Activated CD4-positive, alpha-beta memory T cell treated with anti-CD3 and anti-CD28 coated beads for 36 hours (primary cell): ENCODE measurements at regions not wholly inside any gene's neighbourhood (a gene's known extent, or its start where the extent isn't known, plus 50 kb on each side); places are given as distances from the start of the nearest gene placed in this dataset.

Experiments
- CTCF ChIA-PET: fragments of 350-600 bp; sonication (Branson Sonifier 250); formaldehyde crosslinking; loops from one replicate; lab custom pipeline; 2021; ENCODE audit warnings: antibody characterized with exemption, inconsistent platforms; lab: Charles Lee
- POLR2A ChIA-PET: fragments of 350-600 bp; sonication (Branson Sonifier 250); formaldehyde crosslinking; loops from one replicate; lab custom pipeline; 2021; ENCODE audit warnings: antibody characterized with exemption; lab: Charles Lee
- DNase-seq: peaks from one replicate; pipeline ENCODE4 v3.0.0-alpha.2; 2020
- H3K27ac Mint-ChIP-seq: one replicate; pipeline ENCODE4 v1.8.0; 2021; ENCODE audit warnings: mixed read lengths
- H3K27me3 Mint-ChIP-seq: one replicate; pipeline ENCODE4 v1.8.0; 2021; ENCODE audit warnings: mixed read lengths
- H3K36me3 Mint-ChIP-seq: one replicate; pipeline ENCODE4 v1.8.0; 2021; ENCODE audit warnings: mixed read lengths
- H3K4me1 Mint-ChIP-seq: one replicate; pipeline ENCODE4 v1.8.0; 2021; ENCODE audit warnings: low read depth, mixed read lengths
- H3K4me3 Mint-ChIP-seq: one replicate; pipeline ENCODE4 v1.8.0; 2021; ENCODE audit warnings: mild to moderate bottlenecking, mixed read lengths
- H3K9me3 Mint-ChIP-seq: one replicate; pipeline ENCODE4 v1.8.0; 2021; ENCODE audit warnings: mixed read lengths
- intact Hi-C: fragments of 100-400 bp; cut with micrococcal nuclease; formaldehyde crosslinking; loops from one replicate; pipeline ENCODE4 v1.15.1; 2023

DNA sequence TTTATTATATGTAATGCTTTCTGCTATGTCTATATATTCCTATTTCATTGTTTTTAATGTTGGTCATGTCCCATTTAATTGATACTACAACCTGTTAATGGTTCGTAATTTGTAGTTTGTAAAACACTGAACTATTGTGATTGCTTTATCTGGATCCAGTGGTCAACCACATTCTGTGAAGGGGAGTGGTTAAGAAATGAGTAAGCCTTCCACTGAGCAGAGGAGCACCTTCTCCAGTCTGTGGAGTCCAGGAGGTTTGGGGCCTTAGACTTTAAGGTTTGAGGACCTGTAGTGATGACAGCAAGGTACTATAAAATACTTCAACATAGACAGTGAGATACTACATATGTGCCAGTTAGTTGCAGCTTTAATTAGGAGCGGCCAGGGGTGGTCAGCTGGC, 67.7 kb upstream of the RAD23B start:
- Mint-ChIP-seq H3K27me3 (peaks cover 7% of the 10 kb centered on the region), H3K9me3 (no peaks in the 10 kb centered on the region), H3K4me1 (peaks cover 12% of the 10 kb centered on the region), H3K27ac (no peak overlapping the region), H3K4me3 (no peak overlapping the region), H3K36me3 (no peaks in the 10 kb centered on the region)
- no peak for DNase-seq
- ChIA-PET CTCF (no interaction called here), POLR2A (no interaction called here)
- intact Hi-C loops, result no loop called here

DNA sequence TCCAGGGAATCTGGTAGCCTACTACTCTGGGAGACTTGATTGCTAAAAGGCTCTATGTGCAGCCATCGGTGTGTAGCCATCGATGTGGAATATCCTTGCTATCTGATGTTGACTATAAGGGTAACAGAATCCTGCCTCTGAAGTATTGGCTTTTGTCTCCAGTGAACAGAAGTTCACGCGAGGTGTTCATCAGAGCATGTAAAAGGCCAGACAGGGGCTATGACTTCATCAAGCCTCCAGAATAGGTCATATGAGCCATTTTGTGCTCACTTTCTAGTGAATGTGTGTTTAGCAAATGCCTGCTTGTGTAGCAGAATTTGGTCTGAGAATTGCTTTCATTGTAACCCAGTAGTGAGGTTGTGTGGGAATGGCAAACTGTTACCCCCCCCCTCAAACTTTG, 66.8 kb upstream of the RAD23B start:
- H3K9me3 Mint-ChIP-seq, result no peaks in the 10 kb centered on the region
- intact Hi-C loops, result no loop called here

DNA sequence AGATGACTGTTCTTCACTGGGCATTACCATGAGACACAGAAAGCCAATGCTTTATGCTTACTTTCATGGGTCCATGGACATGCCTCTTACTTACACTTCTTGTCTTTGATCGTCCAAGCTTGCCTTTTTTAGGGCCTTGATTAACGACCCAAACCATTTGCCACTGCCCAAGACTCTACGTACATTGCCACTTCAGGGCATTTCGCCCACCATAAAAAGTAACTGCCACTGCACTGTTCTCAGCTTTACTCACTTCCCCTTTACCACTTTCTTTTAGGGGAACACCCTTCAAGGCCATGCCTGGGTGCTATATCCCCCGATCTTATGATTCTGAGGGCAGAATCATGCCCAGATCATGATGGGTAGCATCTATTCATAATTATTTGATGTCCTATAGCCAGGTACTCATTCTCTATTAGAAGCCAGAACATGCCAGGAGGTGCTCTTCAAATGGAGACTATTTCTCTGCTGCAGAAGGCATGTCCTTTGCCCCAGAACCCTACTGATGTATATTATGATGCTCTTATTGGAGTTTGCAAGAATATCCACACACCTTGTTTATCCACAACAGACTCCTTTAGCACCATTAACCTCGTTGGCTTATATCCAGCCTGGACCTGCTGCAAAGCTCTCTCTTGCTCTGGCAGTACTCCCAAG, 64.1 kb upstream of the RAD23B start:
- DNase-seq, result no peak
- Mint-ChIP-seq H3K4me3 (no peak overlapping the region), H3K36me3 (no peaks in the 10 kb centered on the region), H3K4me1 (no peaks in the 10 kb centered on the region), H3K27ac (no peak overlapping the region), H3K27me3 (peaks cover 9% of the 10 kb centered on the region), H3K9me3 (no peaks in the 10 kb centered on the region)
- intact Hi-C loops, result no loop called here
- CTCF ChIA-PET, result interaction anchor here (0.9 to 1.5 kb wide), 2 partner anchors 15 to 122 kb away, joined by 3 to 4 read pairs; no protein-coding TSS in a partner anchor
- POLR2A ChIA-PET, result no interaction called here

More for the DNA sequence above, 66.8 kb upstream of the RAD23B start:
- H3K27me3 Mint-ChIP-seq, result peaks cover 7% of the 10 kb centered on the region
- CTCF ChIA-PET, result no interaction called here
- no peak overlapping the region for H3K27ac Mint-ChIP-seq
- POLR2A ChIA-PET, result no interaction called here
- peaks cover 12% of the 10 kb centered on the region for H3K4me1 Mint-ChIP-seq
- no peak for DNase-seq
- no peak overlapping the region for H3K4me3 Mint-ChIP-seq
- H3K36me3 Mint-ChIP-seq, result no peaks in the 10 kb centered on the region

DNA sequence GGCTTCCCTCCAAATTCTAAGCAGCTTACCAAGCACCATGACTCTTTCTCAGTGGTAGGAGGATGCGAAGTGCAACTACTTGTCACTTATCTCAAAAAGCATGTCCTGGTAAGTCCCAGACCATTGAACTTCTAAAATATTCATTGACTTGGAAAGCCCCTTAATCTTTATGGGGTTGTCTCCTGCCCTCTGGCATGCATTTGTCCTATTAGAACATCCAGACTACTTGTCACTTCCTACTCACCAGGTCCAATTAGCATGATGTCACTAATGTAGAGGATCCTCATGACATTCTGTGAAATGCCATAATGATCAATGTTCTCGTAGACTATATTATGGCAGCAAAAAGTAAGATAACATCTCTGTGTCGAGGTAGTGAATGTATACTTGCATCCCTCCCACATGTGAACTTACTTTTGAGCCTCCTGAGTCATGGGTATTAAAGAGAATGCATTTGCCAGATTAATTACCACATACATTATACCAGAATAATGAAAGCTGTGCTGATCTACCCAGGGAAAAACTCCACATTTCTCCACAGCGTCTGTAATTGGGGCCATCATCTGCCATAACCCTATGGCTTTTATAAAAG, 63.5 kb upstream of the RAD23B start:
- H3K36me3 Mint-ChIP-seq, result no peaks in the 10 kb centered on the region
- peaks cover 9% of the 10 kb centered on the region for H3K27me3 Mint-ChIP-seq
- POLR2A ChIA-PET, result no interaction called here
- H3K9me3 Mint-ChIP-seq, result no peaks in the 10 kb centered on the region
- H3K4me1 Mint-ChIP-seq, result no peaks in the 10 kb centered on the region
- DNase-seq, result no peak
- CTCF ChIA-PET, result interaction anchor here (0.9 kb wide), 1 partner anchor 16 kb away, joined by 3 read pairs; no protein-coding TSS in a partner anchor
- intact Hi-C loops, result no loop called here
- H3K4me3 Mint-ChIP-seq, result no peak overlapping the region
- H3K27ac Mint-ChIP-seq, result no peak overlapping the region

DNA sequence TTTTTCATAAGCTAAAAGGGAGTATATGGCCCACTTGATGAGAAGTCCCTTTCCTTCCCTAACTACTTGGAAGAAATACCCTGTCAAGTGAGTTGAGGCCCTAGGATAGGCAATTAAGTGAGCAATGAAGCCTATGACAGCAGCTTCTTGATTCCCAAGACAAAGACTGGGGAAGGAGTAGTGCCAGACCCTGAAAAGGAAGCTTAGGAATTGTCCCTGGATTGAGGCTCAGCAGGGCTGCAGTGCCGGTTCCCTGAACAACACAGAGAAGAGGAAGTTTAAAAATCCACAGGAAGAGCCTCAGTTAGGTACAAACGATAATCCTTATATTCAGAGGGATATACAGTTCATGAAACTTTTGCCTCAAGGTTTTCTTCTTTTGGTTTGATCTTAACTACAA, 61.8 kb upstream of the RAD23B start:
- intact Hi-C loops, result no loop called here

DNA sequence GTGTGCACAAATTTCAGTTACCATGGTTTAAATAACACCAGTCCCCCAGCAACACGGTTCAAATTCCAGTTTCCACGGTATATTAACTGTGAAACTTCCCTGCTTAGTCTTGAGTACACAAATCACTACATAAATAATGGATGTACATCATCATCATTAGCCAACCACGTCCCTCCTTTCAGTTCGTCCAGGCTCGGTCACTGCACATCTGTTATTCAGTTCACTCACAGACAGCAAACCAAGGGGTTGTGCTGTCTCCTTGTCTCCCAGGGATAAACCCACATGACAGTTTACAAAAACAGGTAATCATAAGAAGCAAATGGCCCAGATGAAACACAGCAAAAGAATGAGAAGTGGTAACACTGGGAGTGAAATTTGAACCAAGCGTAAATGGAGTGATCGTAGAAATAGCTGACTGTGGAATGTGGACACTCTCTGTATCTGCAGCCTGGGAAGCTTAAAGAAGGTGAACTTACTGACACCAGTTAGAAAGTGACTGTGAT, 61.0 kb upstream of the RAD23B start:
- Mint-ChIP-seq H3K4me3 (no peak overlapping the region), H3K9me3 (no peaks in the 10 kb centered on the region), H3K27ac (no peak overlapping the region), H3K27me3 (peaks cover 9% of the 10 kb centered on the region), H3K36me3 (no peaks in the 10 kb centered on the region), H3K4me1 (no peaks in the 10 kb centered on the region)
- POLR2A ChIA-PET, result no interaction called here
- no peak for DNase-seq
- CTCF ChIA-PET, result interaction anchor here (2.3 kb wide), 1 partner anchor 119 kb away, joined by 10 read pairs; no protein-coding TSS in a partner anchor
- intact Hi-C loops, result no loop called here

More for the DNA sequence above, 61.8 kb upstream of the RAD23B start:
- Mint-ChIP-seq H3K27ac (no peak overlapping the region), H3K36me3 (no peaks in the 10 kb centered on the region), H3K4me3 (no peak overlapping the region), H3K9me3 (no peaks in the 10 kb centered on the region), H3K27me3 (peaks cover 9% of the 10 kb centered on the region), H3K4me1 (no peaks in the 10 kb centered on the region)
- CTCF ChIA-PET, result no interaction called here
- POLR2A ChIA-PET, result no interaction called here
- DNase-seq, result no peak

DNA sequence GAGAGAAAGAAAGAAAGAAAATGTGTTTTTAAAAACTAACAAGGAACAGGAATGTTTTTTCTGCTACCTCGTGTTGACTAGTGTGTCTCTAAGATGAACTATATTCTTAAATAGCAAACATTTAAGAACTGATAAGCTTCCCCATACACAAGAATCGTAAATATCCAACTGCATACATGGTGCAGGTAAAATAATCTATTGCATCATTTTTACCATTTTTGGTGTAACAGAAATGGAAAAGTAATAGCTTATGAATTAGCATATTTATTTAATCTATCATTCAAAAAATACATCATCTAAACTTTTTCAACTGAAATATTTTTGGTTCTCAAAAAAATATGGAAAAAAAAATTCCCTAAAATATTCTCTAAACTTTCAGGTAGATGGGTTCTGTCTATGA, 59.7 kb upstream of the RAD23B start:
- ChIA-PET POLR2A (no interaction called here), CTCF (interaction anchor here (2.3 kb wide), 1 partner anchor 118 kb away, joined by 10 read pairs; no protein-coding TSS in a partner anchor)
- Mint-ChIP-seq H3K36me3 (no peaks in the 10 kb centered on the region), H3K4me1 (no peaks in the 10 kb centered on the region), H3K9me3 (no peaks in the 10 kb centered on the region), H3K4me3 (no peak overlapping the region), H3K27me3 (peaks cover 17% of the 10 kb centered on the region), H3K27ac (no peak overlapping the region)
- intact Hi-C loops, result no loop called here
- no peak for DNase-seq

DNA sequence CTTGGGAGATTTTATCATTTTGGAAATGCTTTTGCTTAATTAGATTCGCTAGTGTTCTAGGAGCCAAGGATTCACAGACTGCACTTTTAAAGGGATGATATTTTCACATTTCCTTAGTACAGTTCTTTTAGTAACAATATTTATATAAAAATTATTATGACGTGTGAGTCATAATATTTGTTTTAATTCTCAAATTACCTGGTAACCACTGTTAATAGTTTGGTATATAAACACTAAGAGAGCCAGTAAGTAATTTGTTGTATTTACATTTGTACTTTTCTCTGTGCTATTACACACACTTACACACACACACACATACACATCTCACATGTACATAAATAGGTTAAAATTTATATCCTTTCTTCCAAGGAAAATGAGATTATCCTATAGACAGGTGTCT, 58.8 kb upstream of the RAD23B start:
- Mint-ChIP-seq H3K4me3 (no peak overlapping the region), H3K27ac (no peak overlapping the region), H3K36me3 (no peaks in the 10 kb centered on the region), H3K4me1 (no peaks in the 10 kb centered on the region), H3K9me3 (no peaks in the 10 kb centered on the region), H3K27me3 (peaks cover 18% of the 10 kb centered on the region)
- intact Hi-C loops, result no loop called here
- DNase-seq, result no peak
- CTCF ChIA-PET, result interaction anchor here (2.3 kb wide), 1 partner anchor 117 kb away, joined by 10 read pairs; no protein-coding TSS in a partner anchor
- POLR2A ChIA-PET, result no interaction called here

DNA sequence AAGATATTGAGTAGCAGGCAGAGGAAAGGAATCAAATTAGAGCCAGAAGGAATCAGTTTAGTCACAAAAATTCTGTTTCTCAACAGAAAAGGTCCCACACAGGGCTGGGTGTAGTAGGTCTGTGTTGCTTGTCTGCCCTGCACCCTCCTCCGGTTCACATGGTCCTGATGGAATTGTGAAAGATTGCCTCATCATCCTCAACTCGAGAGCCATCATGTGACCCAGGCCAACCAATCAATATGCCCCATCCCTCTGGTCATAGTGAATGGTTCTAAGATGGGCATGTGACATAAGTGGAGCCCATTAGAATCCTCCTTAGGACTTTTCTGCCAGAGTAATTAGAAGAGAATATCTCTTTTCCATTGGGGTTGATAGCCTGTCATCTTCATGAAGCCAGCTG, 56.7 kb upstream of the RAD23B start:
- CTCF ChIA-PET, result interaction anchor here (1.3 kb wide), 1 partner anchor 115 kb away, joined by 4 read pairs; no protein-coding TSS in a partner anchor
- intact Hi-C loops, result no loop called here
- no peaks in the 10 kb centered on the region for H3K36me3 Mint-ChIP-seq
- POLR2A ChIA-PET, result no interaction called here
- H3K4me1 Mint-ChIP-seq, result no peaks in the 10 kb centered on the region
- H3K27ac Mint-ChIP-seq, result no peak overlapping the region
- no peak overlapping the region for H3K4me3 Mint-ChIP-seq
- no peak for DNase-seq
- H3K9me3 Mint-ChIP-seq, result no peaks in the 10 kb centered on the region
- H3K27me3 Mint-ChIP-seq, result peaks cover 29% of the 10 kb centered on the region

DNA sequence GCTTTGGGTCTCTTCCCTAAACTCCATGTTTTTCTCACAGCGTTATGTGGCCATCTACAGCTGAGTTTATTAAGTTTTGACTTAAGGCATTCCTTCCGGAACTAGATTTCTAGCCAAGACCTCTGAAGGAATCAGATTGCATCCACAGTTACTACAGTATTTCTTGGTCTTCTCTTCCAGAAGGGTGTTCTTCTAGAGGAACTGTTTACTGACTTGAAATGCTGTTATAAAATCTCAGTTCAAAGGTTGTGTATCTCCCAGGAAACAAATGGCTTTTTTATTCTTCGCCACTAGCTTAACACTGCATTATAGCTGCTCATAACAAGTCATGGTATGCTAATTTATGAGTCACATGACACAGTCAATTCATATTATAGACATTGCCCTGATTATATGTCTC, 55.3 kb upstream of the RAD23B start:
- Mint-ChIP-seq H3K27ac (no peak overlapping the region), H3K4me3 (no peak overlapping the region), H3K4me1 (no peaks in the 10 kb centered on the region), H3K9me3 (no peaks in the 10 kb centered on the region), H3K27me3 (peaks cover 33% of the 10 kb centered on the region), H3K36me3 (no peaks in the 10 kb centered on the region)
- intact Hi-C loops, result no loop called here
- ChIA-PET POLR2A (no interaction called here), CTCF (interaction anchor here (1.3 kb wide), 1 partner anchor 114 kb away, joined by 4 read pairs; no protein-coding TSS in a partner anchor)
- no peak for DNase-seq

DNA sequence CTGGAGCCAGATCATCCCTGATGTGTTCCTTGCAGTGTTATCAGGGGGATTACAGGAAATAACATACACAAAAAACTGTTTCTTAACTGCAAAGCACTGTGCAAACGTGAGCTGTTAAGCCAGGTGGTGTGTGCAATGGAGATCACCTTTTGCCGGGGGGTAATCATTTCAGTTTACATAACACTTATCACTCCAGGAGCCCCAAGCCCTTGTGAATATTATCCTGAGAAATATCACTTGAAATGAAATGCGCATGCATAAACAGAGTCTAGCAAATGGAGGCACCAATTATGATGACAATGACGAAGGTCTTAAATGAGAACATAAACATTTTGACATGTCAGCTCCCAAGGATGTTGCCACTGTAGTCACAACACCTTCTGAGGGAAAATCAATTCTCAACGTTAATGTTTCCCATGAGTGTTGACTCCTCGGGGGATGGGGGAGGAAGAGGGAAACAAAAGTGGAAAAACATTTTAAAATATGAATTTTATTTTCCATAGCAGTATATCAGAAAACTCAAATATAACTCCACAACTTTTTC, 54.5 kb upstream of the RAD23B start:
- Mint-ChIP-seq H3K36me3 (no peaks in the 10 kb centered on the region), H3K27ac (no peak overlapping the region), H3K27me3 (peaks cover 33% of the 10 kb centered on the region), H3K4me3 (no peak overlapping the region), H3K9me3 (no peaks in the 10 kb centered on the region), H3K4me1 (no peaks in the 10 kb centered on the region)
- no peak for DNase-seq
- POLR2A ChIA-PET, result no interaction called here
- CTCF ChIA-PET, result no interaction called here
- intact Hi-C loops, result no loop called here

DNA sequence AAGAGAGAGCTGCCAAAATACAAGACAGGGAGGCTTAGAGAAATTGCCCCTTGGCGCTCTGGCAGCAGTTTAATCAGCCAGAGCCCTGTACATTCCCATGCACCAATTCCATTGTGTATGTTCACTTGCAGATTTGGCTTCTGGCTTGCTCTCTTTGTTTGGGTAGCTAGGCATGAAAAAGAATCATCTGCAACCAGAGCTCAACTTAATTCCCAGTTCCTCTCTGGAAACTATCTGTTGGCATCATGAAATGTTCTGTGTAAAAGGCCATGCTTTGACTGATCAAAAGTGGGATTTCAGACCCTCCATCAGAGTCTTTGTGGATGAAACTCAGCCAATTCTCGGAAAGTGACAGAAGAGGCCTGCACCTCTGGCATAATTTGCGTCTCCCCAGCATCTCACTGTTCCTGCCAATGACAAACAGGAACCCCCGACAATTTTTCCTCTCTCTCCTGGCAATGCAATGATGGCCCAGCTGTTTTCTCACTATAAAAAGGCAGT, 53.8 kb upstream of the RAD23B start:
- POLR2A ChIA-PET, result no interaction called here
- peaks cover 33% of the 10 kb centered on the region for H3K27me3 Mint-ChIP-seq
- intact Hi-C loops, result no loop called here
- H3K27ac Mint-ChIP-seq, result no peak overlapping the region
- no peak overlapping the region for H3K4me3 Mint-ChIP-seq
- CTCF ChIA-PET, result no interaction called here
- H3K36me3 Mint-ChIP-seq, result no peaks in the 10 kb centered on the region
- DNase-seq, result no peak
- H3K4me1 Mint-ChIP-seq, result no peaks in the 10 kb centered on the region
- no peaks in the 10 kb centered on the region for H3K9me3 Mint-ChIP-seq
